T-helper 17 cell (primary cell): ENCODE measurements at regions not wholly inside any gene's neighbourhood (a gene's known extent, or its start where the extent isn't known, plus 50 kb on each side); places are given as distances from the start of the nearest gene placed in this dataset.

Experiments used
- ATAC-seq: fragments of 150-1000 bp; cut with Tn5 transposase; 2 replicates; pipeline ENCODE4 v1.10.0; 2021; ENCODE audit warnings: mild to moderate bottlenecking, moderate library complexity
- DNase-seq, 3 donors: peaks; one replicate each; pipeline versions ENCODE4 v3.0.0 to v3.0.0-alpha.2; 2020 to 2021
- H3K9me3 ChIP-seq: one replicate; pipeline ENCODE4 v1.7.0; 2013; ENCODE audit warnings: low read length, mild to moderate bottlenecking; ENCODE audit not compliant: control insufficient read depth, poor library complexity, severe bottlenecking
- H3K27ac Mint-ChIP-seq: one replicate; pipeline ENCODE4 v1.8.0; 2022; ENCODE audit warnings: mild to moderate bottlenecking, moderate library complexity, mixed read lengths
- H3K27me3 Mint-ChIP-seq: one replicate; pipeline ENCODE4 v1.8.0; 2022; ENCODE audit warnings: mixed read lengths
- H3K36me3 Mint-ChIP-seq: one replicate; pipeline ENCODE4 v1.8.0; 2022; ENCODE audit warnings: low read depth, mixed read lengths
- H3K4me1 Mint-ChIP-seq: one replicate; pipeline ENCODE4 v1.8.0; 2022; ENCODE audit warnings: mild to moderate bottlenecking, mixed read lengths
- H3K4me3 Mint-ChIP-seq: one replicate; pipeline ENCODE4 v1.8.0; 2022; ENCODE audit warnings: mild to moderate bottlenecking, moderate library complexity, mixed read lengths

DNA sequence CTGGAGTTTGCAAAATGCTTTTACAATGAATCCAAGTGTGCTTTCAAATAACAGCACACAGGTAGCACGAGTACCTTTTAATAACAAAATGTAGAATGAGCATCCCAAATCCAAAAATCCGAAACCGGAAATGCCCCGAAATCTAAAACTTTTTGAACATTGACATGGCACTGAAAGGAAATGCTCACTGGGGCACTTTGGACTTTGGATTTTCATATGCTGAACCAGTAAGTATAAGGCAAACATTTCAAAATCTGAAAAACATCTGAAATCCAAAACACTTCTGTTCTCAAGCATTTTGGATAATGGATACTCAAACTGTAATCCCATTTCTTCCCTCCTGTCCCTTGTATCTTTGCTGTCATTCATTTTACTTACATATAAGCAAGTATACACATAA is 50.1 kb downstream of the GCNT4 start:
- DNase-seq (no peak), ATAC-seq (no peak)
- Mint-ChIP-seq H3K4me1 (no peaks in the 10 kb centered on the region), H3K36me3 (peaks cover 2% of the 10 kb centered on the region), H3K27me3 (peaks cover 18% of the 10 kb centered on the region), H3K4me3 (no peak overlapping the region), H3K27ac (no peak overlapping the region)
- no peaks in the 10 kb centered on the region for H3K9me3 ChIP-seq

DNA sequence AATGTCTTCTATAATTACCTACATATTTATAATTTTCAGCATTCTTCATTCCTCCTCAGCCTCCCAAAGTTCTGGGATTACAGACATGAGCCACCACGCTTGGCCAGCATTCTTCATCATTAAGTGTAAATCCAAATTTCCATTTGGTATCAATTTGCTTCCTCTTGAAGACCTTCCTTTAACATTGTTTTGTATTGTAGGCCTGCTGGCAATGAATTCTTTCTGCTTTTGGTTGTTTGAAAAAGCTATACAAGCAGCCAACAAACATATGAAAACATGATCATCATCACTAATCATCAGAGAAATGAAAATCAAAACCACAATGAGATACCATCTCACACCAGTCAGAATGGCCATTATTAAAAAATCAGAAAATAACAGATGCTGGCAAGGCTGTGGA is 56.4 kb downstream of the GCNT4 start:
- Mint-ChIP-seq H3K4me1 (no peaks in the 10 kb centered on the region), H3K27me3 (peaks cover 16% of the 10 kb centered on the region)

DNA sequence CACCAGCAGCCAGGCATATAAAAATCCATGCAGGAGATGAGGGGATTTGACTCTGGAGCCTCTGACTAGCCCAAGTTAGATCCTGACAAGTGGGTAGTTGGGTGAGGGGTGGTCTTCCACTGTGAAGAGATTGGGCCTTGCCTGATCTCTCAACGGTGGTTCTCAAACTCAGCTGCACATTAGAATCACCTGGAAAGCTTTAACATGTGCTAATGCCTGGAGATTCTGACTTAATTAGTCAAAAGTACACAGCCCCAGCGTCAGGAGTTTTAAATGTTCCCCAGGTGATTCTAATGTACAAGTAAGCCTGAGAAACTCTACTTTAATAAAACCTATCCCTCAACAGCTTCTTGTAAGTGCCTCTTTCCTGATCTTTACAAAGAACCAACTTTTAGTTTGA is 57.5 kb downstream of the GCNT4 start:
- Mint-ChIP-seq H3K27ac (no peak overlapping the region), H3K27me3 (peaks cover 16% of the 10 kb centered on the region), H3K4me1 (no peaks in the 10 kb centered on the region), H3K36me3 (no peaks in the 10 kb centered on the region), H3K4me3 (no peak overlapping the region)
- ATAC-seq (no peak), DNase-seq (no peak)
- no peaks in the 10 kb centered on the region for H3K9me3 ChIP-seq

More for the DNA sequence above, 56.4 kb downstream of the GCNT4 start:
- DNase-seq = no peak
- H3K9me3 ChIP-seq = no peaks in the 10 kb centered on the region
- Mint-ChIP-seq H3K27ac (no peak overlapping the region), H3K36me3 (no peaks in the 10 kb centered on the region), H3K4me3 (no peak overlapping the region)
- no peak for ATAC-seq

GRCh38 chr5:74993743-74994142 is 58.6 kb downstream of the GCNT4 start:
- Mint-ChIP-seq H3K36me3 (no peaks in the 10 kb centered on the region), H3K27ac (no peak overlapping the region), H3K27me3 (peaks cover 16% of the 10 kb centered on the region), H3K4me1 (no peaks in the 10 kb centered on the region), H3K4me3 (no peak overlapping the region)
- ATAC-seq (no peak), DNase-seq (no peak)
- no peaks in the 10 kb centered on the region for H3K9me3 ChIP-seq

DNA sequence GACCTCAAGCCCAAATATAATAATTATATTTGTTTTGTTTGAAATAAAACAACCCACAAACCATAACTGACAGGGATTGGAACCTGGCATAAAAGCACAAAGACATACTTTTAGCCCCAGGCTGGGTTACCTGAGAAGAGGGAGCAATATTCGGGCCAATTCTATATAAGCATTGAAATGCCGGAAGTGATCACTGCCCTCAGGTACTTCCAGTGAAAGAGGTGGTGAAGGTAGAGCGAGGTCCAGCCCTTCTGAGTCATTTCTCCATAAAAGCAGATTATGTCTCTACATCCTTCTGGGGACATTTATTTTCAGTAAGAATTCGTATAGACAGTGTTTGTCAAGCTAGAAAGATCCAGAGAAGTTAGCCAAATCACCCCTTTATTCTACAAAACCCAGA is 59.6 kb downstream of the GCNT4 start:
- H3K4me3 Mint-ChIP-seq = no peak overlapping the region
- H3K27me3 Mint-ChIP-seq = peaks cover 12% of the 10 kb centered on the region
- DNase-seq = no peak
- no peak for ATAC-seq
- no peaks in the 10 kb centered on the region for H3K4me1 Mint-ChIP-seq
- no peaks in the 10 kb centered on the region for H3K9me3 ChIP-seq
- no peaks in the 10 kb centered on the region for H3K36me3 Mint-ChIP-seq
- H3K27ac Mint-ChIP-seq = no peak overlapping the region

DNA sequence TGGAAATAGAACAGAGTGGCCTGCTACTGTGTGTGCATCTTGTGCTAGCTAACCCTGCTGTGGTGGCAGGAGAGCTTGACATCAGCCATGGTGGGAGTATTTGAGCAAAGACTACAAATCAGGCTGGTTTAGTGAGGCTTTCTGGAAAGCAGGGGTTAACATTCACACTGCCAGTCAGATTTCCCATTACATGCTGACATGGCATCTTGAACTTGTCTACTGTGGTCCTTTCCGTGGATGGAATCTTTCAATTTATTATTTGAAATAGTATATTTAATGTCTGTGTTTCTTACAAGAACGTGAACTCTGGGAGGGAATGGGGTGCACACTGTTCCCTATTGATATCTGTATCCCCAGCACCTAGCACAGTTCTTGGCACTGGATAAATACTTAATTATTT is 60.8 kb downstream of the GCNT4 start:
- DNase-seq = no peak
- no peak overlapping the region for H3K4me3 Mint-ChIP-seq
- H3K4me1 Mint-ChIP-seq = no peaks in the 10 kb centered on the region
- H3K27me3 Mint-ChIP-seq = peaks cover 12% of the 10 kb centered on the region
- H3K9me3 ChIP-seq = no peaks in the 10 kb centered on the region
- no peak overlapping the region for H3K27ac Mint-ChIP-seq
- no peak for ATAC-seq
- H3K36me3 Mint-ChIP-seq = no peaks in the 10 kb centered on the region

DNA sequence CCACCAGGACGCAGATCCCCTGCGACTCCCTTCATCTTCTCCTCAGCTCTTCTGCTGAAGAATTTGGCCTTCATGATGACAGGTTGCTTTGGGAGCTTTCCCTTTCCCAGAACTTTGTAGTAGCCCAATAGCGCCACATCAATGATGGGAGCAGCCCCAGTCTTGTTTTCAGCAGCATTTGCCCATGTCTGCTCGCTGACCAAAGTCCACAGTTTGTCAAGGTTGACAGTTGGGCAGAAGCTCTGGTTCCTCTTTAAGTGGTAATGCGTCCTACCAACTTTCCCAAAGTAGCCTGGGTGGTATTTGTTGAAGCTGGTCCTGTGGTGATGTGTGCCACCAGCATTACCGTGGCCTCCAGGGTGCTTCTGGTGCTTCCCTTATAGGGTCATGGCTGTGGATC is 62.2 kb downstream of the GCNT4 start:
- no peaks in the 10 kb centered on the region for H3K4me1 Mint-ChIP-seq
- H3K27ac Mint-ChIP-seq = no peak overlapping the region
- H3K4me3 Mint-ChIP-seq = no peak overlapping the region
- H3K27me3 Mint-ChIP-seq = peaks cover 12% of the 10 kb centered on the region
- no peaks in the 10 kb centered on the region for H3K9me3 ChIP-seq
- no peaks in the 10 kb centered on the region for H3K36me3 Mint-ChIP-seq
- ATAC-seq = no peak
- no peak for DNase-seq

DNA sequence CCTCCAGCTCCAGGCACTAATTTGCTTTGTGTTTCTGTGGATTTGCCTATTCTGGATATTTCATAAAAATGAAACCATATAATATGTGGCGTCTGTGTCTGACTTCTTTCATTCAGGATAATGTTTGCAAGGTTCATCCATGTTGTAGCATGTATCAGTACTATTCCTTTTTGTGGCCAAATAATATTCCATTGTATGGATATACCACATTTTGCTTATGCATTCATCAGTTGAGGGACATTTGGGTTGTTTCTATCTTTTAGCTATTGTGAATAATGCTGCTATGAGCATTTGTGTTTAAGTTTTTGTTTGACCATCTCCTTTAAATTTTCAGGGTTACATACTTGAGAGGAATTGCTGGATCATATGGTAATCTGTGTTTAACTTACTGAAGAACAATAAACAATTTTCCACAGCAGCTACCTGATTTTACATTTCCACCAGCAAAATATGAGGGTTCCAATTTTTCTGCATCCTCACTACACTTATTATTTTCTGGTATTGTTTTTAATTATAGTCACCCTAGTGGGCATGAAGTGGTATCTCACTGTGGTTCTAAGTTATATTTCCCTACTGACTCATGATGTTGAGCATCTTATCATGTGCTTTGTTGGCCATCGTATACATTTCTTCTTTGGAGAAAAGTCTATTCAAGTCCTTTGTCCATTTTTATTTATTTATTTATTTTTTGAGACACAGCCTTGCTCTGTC is 63.9 kb downstream of the GCNT4 start:
- Mint-ChIP-seq H3K36me3 (no peaks in the 10 kb centered on the region), H3K27ac (no peak overlapping the region), H3K27me3 (peaks cover 7% of the 10 kb centered on the region), H3K4me3 (no peak overlapping the region), H3K4me1 (peaks cover 3% of the 10 kb centered on the region)
- DNase-seq = no peak
- ATAC-seq = no peak
- H3K9me3 ChIP-seq = no peaks in the 10 kb centered on the region

- Mint-ChIP-seq H3K4me3 (no peak overlapping the region), H3K4me1 (peaks cover 11% of the 10 kb centered on the region), H3K27me3 (no peaks in the 10 kb centered on the region), H3K27ac (no peak overlapping the region), H3K36me3 (peaks cover 2% of the 10 kb centered on the region)
- no peaks in the 10 kb centered on the region for H3K9me3 ChIP-seq
- ATAC-seq = no peak
- DNase-seq = no peak
These were observed 74.0 kb downstream of the GCNT4 start for GRCh38 chr5:74978345-74978744.

DNA sequence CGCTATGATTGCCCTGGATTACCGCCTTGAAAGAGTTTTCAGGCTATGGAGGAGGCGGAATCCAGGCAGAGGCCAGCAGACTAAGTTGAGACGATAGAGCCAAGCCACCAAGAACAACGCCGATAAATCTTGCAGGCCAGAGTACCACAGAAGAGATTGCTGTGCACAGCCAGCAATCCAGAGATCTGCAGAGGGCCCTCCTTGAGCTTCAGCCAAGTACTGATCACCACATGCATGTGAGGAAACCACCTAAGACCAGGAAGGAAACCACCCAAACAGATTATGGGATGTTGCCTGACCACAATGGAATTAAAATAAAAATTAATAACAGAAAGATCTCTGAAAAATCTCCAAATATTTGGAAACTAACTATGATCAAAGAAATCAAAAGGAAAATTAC is 74.9 kb downstream of the GCNT4 start:
- DNase-seq (no peak), ATAC-seq (no peak)
- H3K36me3 Mint-ChIP-seq = peaks cover 2% of the 10 kb centered on the region
- no peak overlapping the region for H3K4me3 Mint-ChIP-seq
- peaks cover 11% of the 10 kb centered on the region for H3K4me1 Mint-ChIP-seq
- no peak overlapping the region for H3K27ac Mint-ChIP-seq
- H3K9me3 ChIP-seq = no peaks in the 10 kb centered on the region
- H3K27me3 Mint-ChIP-seq = no peaks in the 10 kb centered on the region

DNA sequence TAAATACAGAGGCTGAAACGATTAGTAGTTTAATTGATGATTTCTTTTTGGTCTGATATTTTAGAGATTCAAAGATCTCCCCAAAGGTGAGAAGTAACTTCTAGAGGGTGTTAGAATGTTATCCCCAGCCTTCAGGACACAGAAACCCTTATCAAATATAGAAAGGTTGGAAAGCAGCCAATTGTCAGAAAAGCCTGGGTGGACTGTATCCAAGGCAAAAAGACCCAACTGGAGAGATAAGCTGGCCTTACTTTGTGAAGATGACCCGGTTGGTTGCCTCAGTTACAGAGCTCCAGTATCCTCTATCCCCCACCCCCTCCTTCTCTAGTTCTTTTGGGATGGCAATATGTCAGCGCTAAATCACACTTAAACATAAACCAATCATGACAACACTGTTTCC is 75.7 kb downstream of the GCNT4 start:
- no peak for DNase-seq
- Mint-ChIP-seq H3K36me3 (peaks cover 2% of the 10 kb centered on the region), H3K27ac (no peak overlapping the region), H3K4me1 (peaks cover 11% of the 10 kb centered on the region), H3K4me3 (no peak overlapping the region), H3K27me3 (no peaks in the 10 kb centered on the region)
- H3K9me3 ChIP-seq = no peaks in the 10 kb centered on the region
- ATAC-seq = no peak

GRCh38 chr5:74975582-74975981 is 76.8 kb downstream of the GCNT4 start:
- no peak for DNase-seq
- H3K27me3 Mint-ChIP-seq = no peaks in the 10 kb centered on the region
- H3K36me3 Mint-ChIP-seq = peaks cover 2% of the 10 kb centered on the region
- H3K4me1 Mint-ChIP-seq = peaks cover 8% of the 10 kb centered on the region
- no peak for ATAC-seq
- H3K27ac Mint-ChIP-seq = no peak overlapping the region
- no peaks in the 10 kb centered on the region for H3K9me3 ChIP-seq
- H3K4me3 Mint-ChIP-seq = no peak overlapping the region

- DNase-seq (no peak), ATAC-seq (peak; percentile 53)
- Mint-ChIP-seq H3K27me3 (no peaks in the 10 kb centered on the region), H3K4me3 (no peak overlapping the region), H3K36me3 (peaks cover 2% of the 10 kb centered on the region), H3K27ac (peak overlapping the region; percentile 21), H3K4me1 (peaks cover 8% of the 10 kb centered on the region)
- H3K9me3 ChIP-seq = no peaks in the 10 kb centered on the region
These were observed 77.8 kb downstream of the GCNT4 start for GRCh38 chr5:74974451-74975091.

- Mint-ChIP-seq H3K36me3 (peaks cover 2% of the 10 kb centered on the region), H3K27ac (peak overlapping the region; percentile 21), H3K4me1 (peaks cover 7% of the 10 kb centered on the region), H3K27me3 (no peaks in the 10 kb centered on the region), H3K4me3 (no peak overlapping the region)
- DNase-seq = no peak
- no peaks in the 10 kb centered on the region for H3K9me3 ChIP-seq
- ATAC-seq = no peak
These were observed 78.7 kb downstream of the GCNT4 start for GRCh38 chr5:74973694-74974093.
